GM19395 (cell line): ENCODE measurements at regions not wholly inside any gene's neighbourhood (a gene's known extent, or its start where the extent isn't known, plus 50 kb on each side); places are given as distances from the start of the nearest gene placed in this dataset.
A peak's percentile ranks its signal among the peaks of the same experiment; 100 is the strongest.

Experiments used
- ATAC-seq: cut with Tn5 transposase; IDR thresholded peaks from one replicate; pipeline ENCODE4 v1.9.1; 2021; ENCODE audit warnings: mild to moderate bottlenecking, moderate library complexity; ENCODE audit not compliant: unreplicated experiment

GRCh38 chr5:143732402-143732801 is 79.6 kb upstream of the HMHB1 start:
- no peak for ATAC-seq

- no peak for ATAC-seq
Observed at GRCh38 chr5:143730112-143730801, 81.7 kb upstream of the HMHB1 start.

- no peak for ATAC-seq
Observed at GRCh38 chr5:143729334-143729946, 82.5 kb upstream of the HMHB1 start.

GRCh38 chr5:143723159-143723558 is 88.8 kb upstream of the HMHB1 start:
- ATAC-seq: no peak

- ATAC-seq: no peak
Observed at GRCh38 chr5:143721925-143722324, 90.0 kb upstream of the HMHB1 start.

GRCh38 chr5:143720689-143721088 is 91.3 kb upstream of the HMHB1 start:
- no peak for ATAC-seq

- ATAC-seq: no peak
Observed at GRCh38 chr5:143717400-143717799, 94.6 kb upstream of the HMHB1 start.

- ATAC-seq: no peak
Observed at GRCh38 chr5:143716881-143717280, 95.1 kb upstream of the HMHB1 start.

- ATAC-seq: no peak
Observed at GRCh38 chr5:143715616-143716015, 96.3 kb upstream of the HMHB1 start.

- peak; percentile 84 for ATAC-seq
Observed at GRCh38 chr5:143714629-143715028, 97.3 kb upstream of the HMHB1 start.

- no peak for ATAC-seq
Observed at GRCh38 chr5:143713047-143714003, 98.6 kb upstream of the HMHB1 start.

GRCh38 chr5:143708672-143709071 is 103.3 kb upstream of the HMHB1 start:
- no peak for ATAC-seq

- ATAC-seq: no peak
Observed at GRCh38 chr5:143707806-143708205, 104.2 kb upstream of the HMHB1 start.

GRCh38 chr5:143705381-143705780 is 106.6 kb upstream of the HMHB1 start:
- ATAC-seq: no peak

GRCh38 chr5:143703659-143704058 is 108.3 kb upstream of the HMHB1 start:
- ATAC-seq: no peak

- ATAC-seq: no peak
Observed at GRCh38 chr5:143701493-143701892, 110.5 kb upstream of the HMHB1 start.

GRCh38 chr5:143700994-143701393 is 111.0 kb upstream of the HMHB1 start:
- no peak for ATAC-seq

- ATAC-seq: no peak
Observed at GRCh38 chr5:143699121-143699520, 112.8 kb upstream of the HMHB1 start.

- no peak for ATAC-seq
Observed at GRCh38 chr5:143698574-143698973, 113.4 kb upstream of the HMHB1 start.

GRCh38 chr5:143696921-143697320 is 115.0 kb upstream of the HMHB1 start:
- no peak for ATAC-seq

- no peak for ATAC-seq
Observed at GRCh38 chr5:143695941-143696340, 116.0 kb upstream of the HMHB1 start.
